SK-N-SH treated with all-trans-retinoic acid at 6 μM for 48 hours (cell line): ENCODE measurements at regions not wholly inside any gene's neighbourhood (a gene's known extent, or its start where the extent isn't known, plus 50 kb on each side); places are given as distances from the start of the nearest gene placed in this dataset.

Experiments used
- ATAC-seq: fragments of 200-7000 bp; cut with Tn5 transposase; 3 replicates; pipeline ENCODE4 v1.9.1; 2020; ENCODE audit warnings: mild to moderate bottlenecking, moderate library complexity
- ARNTL ChIP-seq: fragments of 450-650 bp; formaldehyde crosslinking; IDR thresholded peaks from 2 replicates; pipeline ENCODE4 v1.5.0; 2020; ENCODE audit warnings: low read depth, mild to moderate bottlenecking, moderate library complexity, borderline replicate concordance
- BACH2 ChIP-seq: fragments of 250-450 bp; sonication (Bioruptor Pico); IDR thresholded peaks from 2 replicates; pipeline ENCODE4 v1.9.0; 2021; ENCODE audit warnings: mild to moderate bottlenecking, borderline replicate concordance
- CSDC2 ChIP-seq: fragments of 250-450 bp; sonication (Bioruptor Pico); IDR thresholded peaks from 2 replicates; pipeline ENCODE4 v1.5.0; 2020; ENCODE audit warnings: mild to moderate bottlenecking, moderate library complexity
- ESRRG ChIP-seq: fragments of 250-450 bp; sonication (Bioruptor Pico); IDR thresholded peaks from 2 replicates; pipeline ENCODE4 v1.6.1; 2021; ENCODE audit warnings: mild to moderate bottlenecking
- GLIS3 ChIP-seq: fragments of 250-450 bp; sonication (Bioruptor Pico); IDR thresholded peaks from 2 replicates; pipeline ENCODE4 v1.5.0; 2020; ENCODE audit warnings: mild to moderate bottlenecking, moderate library complexity
- ISL1 ChIP-seq: fragments of 250-450 bp; sonication (Bioruptor Pico); IDR thresholded peaks from 2 replicates; pipeline ENCODE4 v2.1.2; 2022; ENCODE audit warnings: mild to moderate bottlenecking, moderate library complexity
- OSR1 ChIP-seq: fragments of 250-450 bp; sonication (Bioruptor Pico); IDR thresholded peaks from 2 replicates; pipeline ENCODE4 v1.8.0; 2022; ENCODE audit warnings: moderate library complexity, mild to moderate bottlenecking, inconsistent platforms
- POU6F1 ChIP-seq: fragments of 250-450 bp; sonication (Bioruptor Pico); IDR thresholded peaks from 2 replicates; pipeline ENCODE4 v1.8.0; 2021; ENCODE audit warnings: low read depth, mild to moderate bottlenecking, moderate library complexity, borderline replicate concordance
- PPARA ChIP-seq: fragments of 250-450 bp; sonication (Bioruptor Pico); IDR thresholded peaks from 2 replicates; pipeline ENCODE4 v1.5.0; 2020; ENCODE audit warnings: mild to moderate bottlenecking, borderline replicate concordance
- RARB ChIP-seq: fragments of 250-450 bp; sonication (Bioruptor Pico); IDR thresholded peaks from 2 replicates; pipeline ENCODE4 v1.8.0; 2021; ENCODE audit warnings: mild to moderate bottlenecking, moderate library complexity
- TCF4 ChIP-seq: fragments of 250-450 bp; sonication (Bioruptor Pico); IDR thresholded peaks from 2 replicates; pipeline ENCODE4 v1.8.0; 2021; ENCODE audit warnings: mild to moderate bottlenecking, moderate library complexity, borderline replicate concordance
- TOX ChIP-seq: fragments of 250-450 bp; sonication (Bioruptor Pico); IDR thresholded peaks from 2 replicates; pipeline ENCODE4 v1.8.0; 2021; ENCODE audit warnings: mild to moderate bottlenecking, moderate library complexity, borderline replicate concordance
- ZFP3 ChIP-seq: fragments of 250-450 bp; sonication (Bioruptor Pico); IDR thresholded peaks from 2 replicates; pipeline ENCODE4 v1.5.0; 2020; ENCODE audit warnings: mild to moderate bottlenecking, moderate library complexity
- ZFP30 ChIP-seq: fragments of 450-650 bp; formaldehyde crosslinking; IDR thresholded peaks from 2 replicates; pipeline ENCODE4 v1.5.0; 2022; ENCODE audit warnings: mild to moderate bottlenecking, moderate library complexity
- ZNF565 ChIP-seq: fragments of 450-650 bp; formaldehyde crosslinking; conservative IDR thresholded peaks from 2 replicates; pipeline ENCODE4 v1.5.0; 2020; ENCODE audit warnings: low read depth, mild to moderate bottlenecking, moderate library complexity
- ZNF8 ChIP-seq: fragments of 450-650 bp; formaldehyde crosslinking; IDR thresholded peaks from 2 replicates; pipeline ENCODE4 v1.5.0; 2020; ENCODE audit warnings: mild to moderate bottlenecking, moderate library complexity
- TF ChIP-seq, protein P1 (sequence below): fragments of 250-450 bp; sonication (Bioruptor Pico); IDR thresholded peaks from 2 replicates; pipeline ENCODE4 v1.5.1; 2021; ENCODE audit warnings: mild to moderate bottlenecking, moderate library complexity
- TF ChIP-seq, protein P2 (sequence below): fragments of 250-450 bp; sonication (Bioruptor Pico); IDR thresholded peaks from 2 replicates; pipeline ENCODE4 v1.5.1; 2020; ENCODE audit warnings: low read depth, mild to moderate bottlenecking, moderate library complexity
- TF ChIP-seq, protein P3 (sequence below): fragments of 250-450 bp; sonication (Bioruptor Pico); IDR thresholded peaks from 2 replicates; pipeline ENCODE4 v1.8.0; 2020; ENCODE audit warnings: mild to moderate bottlenecking, moderate library complexity, borderline replicate concordance
- TF ChIP-seq, protein P4 (sequence below): fragments of 250-450 bp; sonication (Bioruptor Pico); IDR thresholded peaks from 2 replicates; pipeline ENCODE4 v1.5.0; 2020; ENCODE audit warnings: mild to moderate bottlenecking, moderate library complexity

- TF ChIP-seq POU6F1 (CRISPR knock-in tag) (no peak), CSDC2 (CRISPR knock-in tag) (no peak), ZNF565 (CRISPR knock-in tag) (no peak), ZFP3 (no peak), RARB (CRISPR knock-in tag) (no peak), GLIS3 (CRISPR knock-in tag) (no peak)
- TF ChIP-seq, protein P1, sequence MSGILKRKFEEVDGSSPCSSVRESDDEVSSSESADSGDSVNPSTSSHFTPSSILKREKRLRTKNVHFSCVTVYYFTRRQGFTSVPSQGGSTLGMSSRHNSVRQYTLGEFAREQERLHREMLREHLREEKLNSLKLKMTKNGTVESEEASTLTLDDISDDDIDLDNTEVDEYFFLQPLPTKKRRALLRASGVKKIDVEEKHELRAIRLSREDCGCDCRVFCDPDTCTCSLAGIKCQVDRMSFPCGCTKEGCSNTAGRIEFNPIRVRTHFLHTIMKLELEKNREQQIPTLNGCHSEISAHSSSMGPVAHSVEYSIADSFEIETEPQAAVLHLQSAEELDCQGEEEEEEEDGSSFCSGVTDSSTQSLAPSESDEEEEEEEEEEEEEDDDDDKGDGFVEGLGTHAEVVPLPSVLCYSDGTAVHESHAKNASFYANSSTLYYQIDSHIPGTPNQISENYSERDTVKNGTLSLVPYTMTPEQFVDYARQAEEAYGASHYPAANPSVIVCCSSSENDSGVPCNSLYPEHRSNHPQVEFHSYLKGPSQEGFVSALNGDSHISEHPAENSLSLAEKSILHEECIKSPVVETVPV (CRISPR knock-in tag) = no peak
- TF ChIP-seq, protein P2, sequence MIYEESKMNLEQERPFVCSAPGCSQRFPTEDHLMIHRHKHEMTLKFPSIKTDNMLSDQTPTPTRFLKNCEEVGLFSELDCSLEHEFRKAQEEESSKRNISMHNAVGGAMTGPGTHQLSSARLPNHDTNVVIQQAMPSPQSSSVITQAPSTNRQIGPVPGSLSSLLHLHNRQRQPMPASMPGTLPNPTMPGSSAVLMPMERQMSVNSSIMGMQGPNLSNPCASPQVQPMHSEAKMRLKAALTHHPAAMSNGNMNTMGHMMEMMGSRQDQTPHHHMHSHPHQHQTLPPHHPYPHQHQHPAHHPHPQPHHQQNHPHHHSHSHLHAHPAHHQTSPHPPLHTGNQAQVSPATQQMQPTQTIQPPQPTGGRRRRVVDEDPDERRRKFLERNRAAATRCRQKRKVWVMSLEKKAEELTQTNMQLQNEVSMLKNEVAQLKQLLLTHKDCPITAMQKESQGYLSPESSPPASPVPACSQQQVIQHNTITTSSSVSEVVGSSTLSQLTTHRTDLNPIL = no peak
These were observed 232.8 kb upstream of the ZNF608 start (continued) for GRCh38 chr5:124979251-124979650.

- no peak; the same call in 2 of the 3 replicates for ATAC-seq
These were observed 233.9 kb upstream of the ZNF608 start for GRCh38 chr5:124980163-124980941.

DNA sequence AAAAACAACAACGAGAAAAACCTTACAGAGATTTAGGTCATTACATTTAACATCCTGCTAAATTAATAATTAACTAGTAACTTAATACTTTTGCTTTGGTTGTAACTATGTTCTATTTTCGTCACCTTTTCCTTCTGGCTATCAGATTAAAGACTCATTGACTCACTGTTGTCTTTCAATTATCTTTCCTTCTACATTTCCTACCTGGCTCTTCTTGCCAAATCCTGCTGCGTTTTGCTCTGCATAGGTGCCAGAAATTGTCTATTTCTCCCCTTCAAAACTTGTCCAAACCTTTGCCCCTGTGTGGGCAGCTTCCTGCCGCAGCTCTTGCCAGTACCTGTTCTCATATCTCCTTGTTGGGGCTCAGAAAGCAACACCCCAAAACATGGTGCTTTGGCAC is 235.5 kb upstream of the ZNF608 start:
- TF ChIP-seq ZNF8 (CRISPR knock-in tag) = no peak
- TF ChIP-seq ZFP30 (CRISPR knock-in tag) = no peak
- TF ChIP-seq TOX (CRISPR knock-in tag) = no peak
- no peak for TF ChIP-seq GLIS3 (CRISPR knock-in tag)
- TF ChIP-seq CSDC2 (CRISPR knock-in tag) = no peak
- TF ChIP-seq POU6F1 (CRISPR knock-in tag) = no peak
- no peak for ATAC-seq

More at GRCh38 chr5:124980163-124980941, 233.9 kb upstream of the ZNF608 start:
- TF ChIP-seq ZNF565 (CRISPR knock-in tag) = no peak
- TF ChIP-seq ARNTL (CRISPR knock-in tag) = no peak
- TF ChIP-seq, protein P3, sequence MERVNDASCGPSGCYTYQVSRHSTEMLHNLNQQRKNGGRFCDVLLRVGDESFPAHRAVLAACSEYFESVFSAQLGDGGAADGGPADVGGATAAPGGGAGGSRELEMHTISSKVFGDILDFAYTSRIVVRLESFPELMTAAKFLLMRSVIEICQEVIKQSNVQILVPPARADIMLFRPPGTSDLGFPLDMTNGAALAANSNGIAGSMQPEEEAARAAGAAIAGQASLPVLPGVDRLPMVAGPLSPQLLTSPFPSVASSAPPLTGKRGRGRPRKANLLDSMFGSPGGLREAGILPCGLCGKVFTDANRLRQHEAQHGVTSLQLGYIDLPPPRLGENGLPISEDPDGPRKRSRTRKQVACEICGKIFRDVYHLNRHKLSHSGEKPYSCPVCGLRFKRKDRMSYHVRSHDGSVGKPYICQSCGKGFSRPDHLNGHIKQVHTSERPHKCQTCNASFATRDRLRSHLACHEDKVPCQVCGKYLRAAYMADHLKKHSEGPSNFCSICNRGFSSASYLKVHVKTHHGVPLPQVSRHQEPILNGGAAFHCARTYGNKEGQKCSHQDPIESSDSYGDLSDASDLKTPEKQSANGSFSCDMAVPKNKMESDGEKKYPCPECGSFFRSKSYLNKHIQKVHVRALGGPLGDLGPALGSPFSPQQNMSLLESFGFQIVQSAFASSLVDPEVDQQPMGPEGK (CRISPR knock-in tag) = no peak
- TF ChIP-seq GLIS3 (CRISPR knock-in tag) = no peak
- no peak for TF ChIP-seq TCF4 (CRISPR knock-in tag)
- no peak for TF ChIP-seq PPARA (CRISPR knock-in tag)
- no peak for TF ChIP-seq OSR1 (CRISPR knock-in tag)
- TF ChIP-seq, protein P4, sequence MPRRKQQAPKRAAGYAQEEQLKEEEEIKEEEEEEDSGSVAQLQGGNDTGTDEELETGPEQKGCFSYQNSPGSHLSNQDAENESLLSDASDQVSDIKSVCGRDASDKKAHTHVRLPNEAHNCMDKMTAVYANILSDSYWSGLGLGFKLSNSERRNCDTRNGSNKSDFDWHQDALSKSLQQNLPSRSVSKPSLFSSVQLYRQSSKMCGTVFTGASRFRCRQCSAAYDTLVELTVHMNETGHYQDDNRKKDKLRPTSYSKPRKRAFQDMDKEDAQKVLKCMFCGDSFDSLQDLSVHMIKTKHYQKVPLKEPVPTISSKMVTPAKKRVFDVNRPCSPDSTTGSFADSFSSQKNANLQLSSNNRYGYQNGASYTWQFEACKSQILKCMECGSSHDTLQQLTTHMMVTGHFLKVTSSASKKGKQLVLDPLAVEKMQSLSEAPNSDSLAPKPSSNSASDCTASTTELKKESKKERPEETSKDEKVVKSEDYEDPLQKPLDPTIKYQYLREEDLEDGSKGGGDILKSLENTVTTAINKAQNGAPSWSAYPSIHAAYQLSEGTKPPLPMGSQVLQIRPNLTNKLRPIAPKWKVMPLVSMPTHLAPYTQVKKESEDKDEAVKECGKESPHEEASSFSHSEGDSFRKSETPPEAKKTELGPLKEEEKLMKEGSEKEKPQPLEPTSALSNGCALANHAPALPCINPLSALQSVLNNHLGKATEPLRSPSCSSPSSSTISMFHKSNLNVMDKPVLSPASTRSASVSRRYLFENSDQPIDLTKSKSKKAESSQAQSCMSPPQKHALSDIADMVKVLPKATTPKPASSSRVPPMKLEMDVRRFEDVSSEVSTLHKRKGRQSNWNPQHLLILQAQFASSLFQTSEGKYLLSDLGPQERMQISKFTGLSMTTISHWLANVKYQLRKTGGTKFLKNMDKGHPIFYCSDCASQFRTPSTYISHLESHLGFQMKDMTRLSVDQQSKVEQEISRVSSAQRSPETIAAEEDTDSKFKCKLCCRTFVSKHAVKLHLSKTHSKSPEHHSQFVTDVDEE (CRISPR knock-in tag) = no peak
- no peak for TF ChIP-seq RARB (CRISPR knock-in tag)
- no peak for TF ChIP-seq BACH2 (CRISPR knock-in tag)
- no peak for TF ChIP-seq ISL1 (CRISPR knock-in tag)
- no peak for TF ChIP-seq ZFP3
- TF ChIP-seq ZFP30 (CRISPR knock-in tag) = no peak
- TF ChIP-seq ESRRG (CRISPR knock-in tag) = no peak
- no peak for TF ChIP-seq TOX (CRISPR knock-in tag)
- TF ChIP-seq, all 23 proteins: peak for 0
